H1 (cell line): ENCODE measurements at regions not wholly inside any gene's neighbourhood (a gene's known extent, or its start where the extent isn't known, plus 50 kb on each side); places are given as distances from the start of the nearest gene placed in this dataset.

Experiments
- CTCF ChIA-PET: fragments of 300-600 bp; sonication (Branson Sonifier 250); formaldehyde crosslinking; loops from one replicate; lab custom pipeline; 2021; ENCODE audit not compliant: partially characterized antibody; lab: Charles Lee
- POLR2A ChIA-PET: fragments of 300-600 bp; sonication (Branson Sonifier 250); formaldehyde crosslinking; loops from one replicate; lab custom pipeline; 2021; ENCODE audit warnings: inconsistent platforms; ENCODE audit not compliant: partially characterized antibody; lab: Charles Lee
- DNase-seq, 2 experiments: peaks; one replicate each; pipeline versions ENCODE4 v3.0.0 to v3.0.0-alpha.2; 2010 to 2022; ENCODE audit warnings: low spot score in 2 of 2, low read depth in 1 of 2, mixed read lengths in 1 of 2
- FAIRE-seq: peaks from 2 replicates; lab custom pipeline; 2011; peaks lifted over from hg19 to GRCh38; lab: Jason Lieb, UNC
- H2AFZ ChIP-seq: 2 replicates; pipeline ENCODE4 v1.8.1; 2012; ENCODE audit warnings: low read length, inconsistent platforms
- H2AK5ac ChIP-seq: 2 replicates; pipeline ENCODE4 v1.6.1; 2013; ENCODE audit warnings: low read depth, low read length
- H2BK120ac ChIP-seq: replicated peaks from 2 replicates; pipeline ENCODE3; 2013; ENCODE audit warnings: low read depth, low read length, inconsistent platforms
- H2BK12ac ChIP-seq: 2 replicates; pipeline ENCODE4 v1.6.1; 2013; ENCODE audit warnings: low read depth, low read length
- H2BK15ac ChIP-seq: 2 replicates; pipeline ENCODE4 v1.6.1; 2013; ENCODE audit warnings: low read length
- H2BK20ac ChIP-seq: 2 replicates; pipeline ENCODE4 v1.6.1; 2013; ENCODE audit warnings: low read length
- H2BK5ac ChIP-seq: 2 replicates; pipeline ENCODE4 v1.6.1; 2013; ENCODE audit warnings: low read depth, low read length
- H3K14ac ChIP-seq: 2 replicates; pipeline ENCODE4 v1.6.1; 2013; ENCODE audit warnings: inconsistent platforms; ENCODE audit not compliant: insufficient read length
- H3K18ac ChIP-seq: 2 replicates; pipeline ENCODE4 v1.6.1; 2013; ENCODE audit warnings: low read length; ENCODE audit errors: extremely low read depth
- H3K23ac ChIP-seq: 2 replicates; pipeline ENCODE4 v1.6.1; 2013; ENCODE audit warnings: inconsistent platforms; ENCODE audit not compliant: insufficient read length
- H3K23me2 ChIP-seq: 2 replicates; pipeline ENCODE4 v1.6.1; 2013; ENCODE audit warnings: low read depth, low read length
- H3K27ac ChIP-seq: 2 replicates; pipeline ENCODE4 v1.6.1; 2011; ENCODE audit warnings: low read depth, low read length, inconsistent platforms
- H3K27me3 ChIP-seq, 4 experiments: replicated peaks in 1 of 4; 1 replicate in 1 of 4; 2 replicates in 3 of 4; pipeline versions ENCODE4 v1.6.1 to v1.8.1; 2011 to 2013; ENCODE audit warnings: low read length in 3 of 4, mild to moderate bottlenecking in 3 of 4, inconsistent platforms in 2 of 4, mixed read lengths in 2 of 4, moderate library complexity in 1 of 4; ENCODE audit not compliant: control insufficient read depth in 3 of 4, insufficient read depth in 3 of 4; ENCODE audit errors: extremely low read depth in 1 of 4
- H3K36me3 ChIP-seq, 4 experiments: 2 replicates each; pipeline versions ENCODE4 v1.6.1 to v1.8.1; 2011 to 2013; ENCODE audit warnings: mild to moderate bottlenecking in 4 of 4, low read length in 3 of 4, moderate library complexity in 2 of 4, control low read depth in 1 of 4, inconsistent platforms in 1 of 4; ENCODE audit not compliant: insufficient read depth in 4 of 4, control insufficient read depth in 2 of 4
- H3K4ac ChIP-seq: replicated peaks from 2 replicates; pipeline ENCODE3; 2013; ENCODE audit warnings: low read length, low read depth, mixed read lengths, inconsistent platforms; ENCODE audit not compliant: insufficient read length
- H3K4me1 ChIP-seq, 4 experiments: replicated peaks in 1 of 4; 1 replicate in 1 of 4; 2 replicates in 3 of 4; pipeline versions ENCODE4 v1.6.1 to v1.8.1; 2011 to 2013; ENCODE audit warnings: low read length in 3 of 4, inconsistent platforms in 2 of 4, mixed read lengths in 1 of 4; ENCODE audit not compliant: insufficient read depth in 4 of 4, control insufficient read depth in 3 of 4
- H3K4me2 ChIP-seq, 2 experiments: 2 replicates each; pipeline versions ENCODE4 v1.6.1 to v1.8.1; 2011 to 2013; ENCODE audit warnings: low read depth in 2 of 2, low read length in 2 of 2, control low read depth in 1 of 2, inconsistent platforms in 1 of 2, mild to moderate bottlenecking in 1 of 2; ENCODE audit not compliant: insufficient read depth in 1 of 2
- H3K4me3 ChIP-seq, 4 experiments: fragments of 200-600, 300-600 bp in 1 of 4; sonication (generic), shearing (Covaris generic), sonication (Bioruptor Twin) in 1 of 4; 2 replicates each; pipeline versions ENCODE4 v1.5.1 to v1.8.1; 2011 to 2016; ENCODE audit warnings: low read length in 4 of 4, low read depth in 3 of 4, control low read depth in 2 of 4, inconsistent platforms in 2 of 4, mild to moderate bottlenecking in 2 of 4, mixed read lengths in 1 of 4, moderate library complexity in 1 of 4; ENCODE audit not compliant: insufficient read depth in 2 of 4; ENCODE audit errors: extremely low read depth in 1 of 4
- H3K56ac ChIP-seq: replicated peaks from 2 replicates; pipeline ENCODE3; 2013; ENCODE audit warnings: low read depth, mild to moderate bottlenecking, mixed read lengths, low read length, inconsistent platforms; ENCODE audit not compliant: insufficient read length
- H3K79me1 ChIP-seq: 2 replicates; pipeline ENCODE4 v1.6.1; 2013; ENCODE audit warnings: low read depth, low read length, control low read depth
- H3K79me2 ChIP-seq, 2 experiments: 2 replicates each; pipeline versions ENCODE4 v1.6.1 to v1.8.1; 2012 to 2013; ENCODE audit warnings: low read length in 2 of 2, mild to moderate bottlenecking in 2 of 2, inconsistent platforms in 1 of 2; ENCODE audit not compliant: insufficient read depth in 2 of 2, control insufficient read depth in 1 of 2
- H3K9ac ChIP-seq, 4 experiments: replicated peaks in 1 of 4; 1 replicate in 1 of 4; 2 replicates in 3 of 4; pipeline versions ENCODE4 v1.6.1 to v1.8.1; 2011 to 2013; ENCODE audit warnings: low read depth in 3 of 4, low read length in 3 of 4, control low read depth in 2 of 4, mild to moderate bottlenecking in 2 of 4, moderate library complexity in 2 of 4, inconsistent platforms in 1 of 4; ENCODE audit errors: extremely low read depth in 1 of 4
- H3K9me3 ChIP-seq, 2 experiments: 2 replicates each; pipeline versions ENCODE4 v1.6.1 to v1.8.1; 2012 to 2013; ENCODE audit warnings: mild to moderate bottlenecking in 2 of 2, moderate library complexity in 2 of 2, control low read depth in 1 of 2, inconsistent platforms in 1 of 2, low read depth in 1 of 2, low read length in 1 of 2, mixed read lengths in 1 of 2; ENCODE audit not compliant: insufficient read depth in 2 of 2
- H4K20me1 ChIP-seq, 2 experiments: replicated peaks in 1 of 2; 2 replicates each; pipeline versions ENCODE3 to v1.8.1; 2011 to 2013; ENCODE audit warnings: inconsistent platforms in 2 of 2, low read length in 2 of 2, mild to moderate bottlenecking in 1 of 2; ENCODE audit not compliant: insufficient read depth in 2 of 2, control insufficient read depth in 1 of 2
- H4K5ac ChIP-seq: 2 replicates; pipeline ENCODE4 v1.6.1; 2013; ENCODE audit warnings: low read length, low read depth, mixed read lengths, inconsistent platforms; ENCODE audit not compliant: insufficient read length
- H4K8ac ChIP-seq: 2 replicates; pipeline ENCODE4 v1.8.0; 2013; ENCODE audit warnings: mild to moderate bottlenecking, moderate library complexity, low read length, inconsistent platforms; ENCODE audit not compliant: insufficient read depth; ENCODE audit errors: extremely low read depth
- H4K91ac ChIP-seq: replicated peaks from 2 replicates; pipeline ENCODE3; 2013; ENCODE audit warnings: low read length, mixed read lengths, inconsistent platforms; ENCODE audit not compliant: insufficient read length
- BCL11A ChIP-seq, 2 experiments: IDR thresholded peaks; one replicate each; pipeline ENCODE4 v1.6.1; 2011; ENCODE audit warnings: low read depth in 2 of 2, low read length in 2 of 2, mild to moderate bottlenecking in 2 of 2
- BRCA1 ChIP-seq: IDR thresholded peaks from 2 replicates; pipeline ENCODE4 v1.6.1; 2012; ENCODE audit warnings: low read depth, low read length, improper control_type of control experiment
- EGR1 ChIP-seq: IDR thresholded peaks from 2 replicates; pipeline ENCODE4 v1.6.1; 2011; ENCODE audit warnings: low read depth, low read length, borderline replicate concordance
- EP300 ChIP-seq, 2 experiments: IDR thresholded peaks; 1 replicate in 1 of 2; 2 replicates in 1 of 2; pipeline ENCODE4 v1.6.1; 2011 to 2012; ENCODE audit warnings: low read depth in 2 of 2, low read length in 2 of 2, mild to moderate bottlenecking in 2 of 2, borderline replicate concordance in 1 of 2, inconsistent platforms in 1 of 2, moderate library complexity in 1 of 2
- GABPA ChIP-seq: IDR thresholded peaks from 2 replicates; pipeline ENCODE4 v1.6.1; 2011; ENCODE audit warnings: mild to moderate bottlenecking, low read length, moderate library complexity, borderline replicate concordance; ENCODE audit not compliant: insufficient read depth
- JUN ChIP-seq: IDR thresholded peaks from 2 replicates; pipeline ENCODE4 v1.6.1; 2011; ENCODE audit warnings: low read depth, mild to moderate bottlenecking, improper control_type of control experiment, low read length
- KDM4A ChIP-seq: IDR thresholded peaks from one replicate; pipeline ENCODE4 v1.7.1; 2012; ENCODE audit warnings: low read depth, mild to moderate bottlenecking, moderate library complexity, low read length, inconsistent platforms; ENCODE audit not compliant: severe bottlenecking
- POU5F1 ChIP-seq: IDR thresholded peaks from 2 replicates; pipeline ENCODE4 v1.6.1; 2011; ENCODE audit warnings: low read depth, mild to moderate bottlenecking, low read length, moderate library complexity
- RFX5 ChIP-seq: IDR thresholded peaks from 2 replicates; pipeline ENCODE4 v1.6.1; 2011; ENCODE audit warnings: low read depth, low read length, improper control_type of control experiment, borderline replicate concordance
- RXRA ChIP-seq: IDR thresholded peaks from 2 replicates; pipeline ENCODE4 v1.6.1; 2011; ENCODE audit warnings: low read depth, mild to moderate bottlenecking, low read length, moderate library complexity; ENCODE audit not compliant: insufficient read depth
- SAP30 ChIP-seq: fragments of 300-600 bp; sonication (generic); IDR thresholded peaks from 2 replicates; pipeline ENCODE4 v1.7.1; 2012; ENCODE audit warnings: low read length, moderate library complexity, mild to moderate bottlenecking, inconsistent platforms; ENCODE audit not compliant: insufficient read depth, insufficient replicate concordance
- SP4 ChIP-seq: IDR thresholded peaks from 2 replicates; pipeline ENCODE4 v1.6.1; 2012; ENCODE audit warnings: low read length, inconsistent platforms
- TAF7 ChIP-seq: optimal IDR thresholded peaks from 2 replicates; pipeline ENCODE3; 2011; ENCODE audit warnings: low read depth, mild to moderate bottlenecking, inconsistent platforms, low read length, moderate library complexity, borderline replicate concordance
- TBP ChIP-seq: IDR thresholded peaks from 2 replicates; pipeline ENCODE4 v1.6.1; 2011; ENCODE audit warnings: low read depth, low read length, improper control_type of control experiment
- WGBS, 2 experiments: shearing (Covaris generic) in 1 of 2; methylation state at CpG; one replicate each; pipeline versions ENCODE4 v1.1.6 to v1.1.7; 2013 to 2015; ENCODE audit warnings: low lambda C conversion rate in 2 of 2, mixed read lengths in 2 of 2, inconsistent platforms in 1 of 2, low coverage in 1 of 2, missing lambda C conversion rate in 1 of 2; ENCODE audit not compliant: insufficient replicate concordance in 2 of 2, insufficient coverage in 1 of 2, insufficient read length in 1 of 2; ENCODE audit errors: extremely low coverage in 1 of 2, missing lambda C conversion rate in 1 of 2; 5-methylcytosine and 5-hydroxymethylcytosine counted together

GRCh38 chr1:163796394-163796821, 474.7 kb downstream of the NUF2 start:
- FAIRE-seq: no peak
- no peak for TF ChIP-seq BRCA1
- TF ChIP-seq GABPA: no peak
- no peak for TF ChIP-seq RFX5
- no peak for TF ChIP-seq RXRA
- no peak for TF ChIP-seq JUN
- no peak for TF ChIP-seq EGR1
- no peak for TF ChIP-seq KDM4A
- TF ChIP-seq BCL11A (IDR thresholded peaks at IDR 0.05; ENCODE audit: low read depth in 2 of 2, low read length in 2 of 2): no peak
- TF ChIP-seq SAP30: no peak
- no peak for TF ChIP-seq TAF7
- no peak for TF ChIP-seq TBP
- no peak for TF ChIP-seq EP300 (IDR thresholded peaks at IDR 0.05; ENCODE audit: borderline replicate concordance in 1 of 2, low read depth in 2 of 2, low read length in 2 of 2)
- TF ChIP-seq POU5F1: no peak
- no peak for TF ChIP-seq SP4
- POLR2A ChIA-PET: no interaction called here

More at GRCh38 chr1:163796394-163796821, 474.7 kb downstream of the NUF2 start:
- H4K5ac ChIP-seq: no peak overlapping the region
- no peak overlapping the region for H3K18ac ChIP-seq
- CTCF ChIA-PET: interaction anchor here (0.7 to 1.9 kb wide), 4 partner anchors 9 to 515 kb away, joined by 3 to 5 read pairs (median 3); no protein-coding TSS in a partner anchor
- no peak overlapping the region for H3K9ac ChIP-seq
- H3K4me2 ChIP-seq: no peak overlapping the region
- H2AK5ac ChIP-seq: no peak overlapping the region
- H2BK12ac ChIP-seq: no peak overlapping the region
- WGBS, 2 experiments: 48% methylated on average over 2 of the region's 2 CpGs; no CpG with 5 or more reads in 1 of the 2 experiments
- no peaks in the 10 kb centered on the region for H3K79me2 ChIP-seq
- no peak overlapping the region for H3K4me3 ChIP-seq
- no peak overlapping the region; the same call in 1 of the 2 replicates for H2BK15ac ChIP-seq
- H4K91ac ChIP-seq: no peak overlapping the region
- no peak overlapping the region for H3K27ac ChIP-seq
- no peak overlapping the region for H3K56ac ChIP-seq
- no peak overlapping the region for H2BK5ac ChIP-seq
- no peak overlapping the region for H2BK120ac ChIP-seq
- H3K23me2 ChIP-seq: no peaks in the 10 kb centered on the region
- H3K4ac ChIP-seq: no peak overlapping the region
- no peak overlapping the region for H4K8ac ChIP-seq
- H3K79me1 ChIP-seq: no peaks in the 10 kb centered on the region
- no peak overlapping the region for H3K23ac ChIP-seq
- H3K14ac ChIP-seq: no peak overlapping the region
- no peaks in the 10 kb centered on the region for H3K27me3 ChIP-seq
- H4K20me1 ChIP-seq: no peaks in the 10 kb centered on the region
- H3K36me3 ChIP-seq: 0 out of 8 replicates have a peak, but pooled peaks cover 0 to 5% (median 0%) of the 10 kb centered on the region in 4 experiments
- H3K4me1 ChIP-seq: peaks cover 0 to 9% (median 0%) of the 10 kb centered on the region in 4 experiments; a peak in 1 of 7 replicates
- peaks cover 3 to 14% of the 10 kb centered on the region in 2 experiments; a peak in 3 of 4 replicates for H3K9me3 ChIP-seq
- H2BK20ac ChIP-seq: no peak overlapping the region
- no peak for DNase-seq
- H2AFZ ChIP-seq: peak overlapping the region; percentile 29; the same call in 1 of the 2 replicates
